ENCODE measurements at regions not wholly inside any gene's neighbourhood (a gene's known extent, or its start where the extent isn't known, plus 50 kb on each side); places are given as distances from the start of the nearest gene placed in this dataset.

DNA sequence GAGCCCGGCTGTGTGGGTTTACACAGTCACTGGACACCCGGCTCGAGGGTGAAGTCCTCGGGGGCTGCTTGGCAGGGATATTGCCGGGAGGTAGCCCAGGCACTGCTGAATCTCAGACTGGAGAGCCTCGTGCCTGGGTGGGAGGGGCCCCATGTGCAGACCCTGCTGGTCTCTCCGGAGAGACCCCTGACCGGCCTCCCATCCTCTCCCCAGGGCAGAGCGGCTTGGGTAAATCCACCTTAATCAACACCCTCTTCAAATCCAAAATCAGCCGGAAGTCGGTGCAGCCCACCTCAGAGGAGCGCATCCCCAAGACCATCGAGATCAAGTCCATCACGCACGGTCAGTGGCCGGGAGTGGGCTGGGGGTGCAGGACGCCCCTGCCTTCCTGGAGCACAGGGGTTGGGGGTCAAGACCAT is 346.5 kb downstream of the SEC14L1 start:
- Histone ChIP-seq H3K9ac (no peak overlapping the region), H3K4me1 (ENCODE audit: low read depth, poor library complexity, severe bottlenecking) (no peaks in the 10 kb centered on the region), H2AFZ (ENCODE audit: low read depth) (no peak overlapping the region), H4K20me1 (ENCODE audit: insufficient read depth) (no peaks in the 10 kb centered on the region), H3K27ac (no peak overlapping the region), H3K79me2 (ENCODE audit: insufficient read depth, low read depth) (peaks cover 17% of the 10 kb centered on the region; the same call in 1 of the 2 replicates), H3K4me3 (IDR thresholded peaks at IDR 0.05; ENCODE audit: insufficient read depth, low read depth, low read length) (no peak overlapping the region), H3K27me3 (ENCODE audit: insufficient read depth, low read depth) (no peaks in the 10 kb centered on the region), H3K36me3 (ENCODE audit: insufficient read depth) (no peaks in the 10 kb centered on the region; the same call in 1 of the 2 replicates), H3K4me2 (no peak overlapping the region)
- TF ChIP-seq, protein P1, sequence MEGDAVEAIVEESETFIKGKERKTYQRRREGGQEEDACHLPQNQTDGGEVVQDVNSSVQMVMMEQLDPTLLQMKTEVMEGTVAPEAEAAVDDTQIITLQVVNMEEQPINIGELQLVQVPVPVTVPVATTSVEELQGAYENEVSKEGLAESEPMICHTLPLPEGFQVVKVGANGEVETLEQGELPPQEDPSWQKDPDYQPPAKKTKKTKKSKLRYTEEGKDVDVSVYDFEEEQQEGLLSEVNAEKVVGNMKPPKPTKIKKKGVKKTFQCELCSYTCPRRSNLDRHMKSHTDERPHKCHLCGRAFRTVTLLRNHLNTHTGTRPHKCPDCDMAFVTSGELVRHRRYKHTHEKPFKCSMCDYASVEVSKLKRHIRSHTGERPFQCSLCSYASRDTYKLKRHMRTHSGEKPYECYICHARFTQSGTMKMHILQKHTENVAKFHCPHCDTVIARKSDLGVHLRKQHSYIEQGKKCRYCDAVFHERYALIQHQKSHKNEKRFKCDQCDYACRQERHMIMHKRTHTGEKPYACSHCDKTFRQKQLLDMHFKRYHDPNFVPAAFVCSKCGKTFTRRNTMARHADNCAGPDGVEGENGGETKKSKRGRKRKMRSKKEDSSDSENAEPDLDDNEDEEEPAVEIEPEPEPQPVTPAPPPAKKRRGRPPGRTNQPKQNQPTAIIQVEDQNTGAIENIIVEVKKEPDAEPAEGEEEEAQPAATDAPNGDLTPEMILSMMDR (conservative IDR thresholded peaks at IDR 0.05; ENCODE audit: low read depth, low read length): no peak

DNA sequence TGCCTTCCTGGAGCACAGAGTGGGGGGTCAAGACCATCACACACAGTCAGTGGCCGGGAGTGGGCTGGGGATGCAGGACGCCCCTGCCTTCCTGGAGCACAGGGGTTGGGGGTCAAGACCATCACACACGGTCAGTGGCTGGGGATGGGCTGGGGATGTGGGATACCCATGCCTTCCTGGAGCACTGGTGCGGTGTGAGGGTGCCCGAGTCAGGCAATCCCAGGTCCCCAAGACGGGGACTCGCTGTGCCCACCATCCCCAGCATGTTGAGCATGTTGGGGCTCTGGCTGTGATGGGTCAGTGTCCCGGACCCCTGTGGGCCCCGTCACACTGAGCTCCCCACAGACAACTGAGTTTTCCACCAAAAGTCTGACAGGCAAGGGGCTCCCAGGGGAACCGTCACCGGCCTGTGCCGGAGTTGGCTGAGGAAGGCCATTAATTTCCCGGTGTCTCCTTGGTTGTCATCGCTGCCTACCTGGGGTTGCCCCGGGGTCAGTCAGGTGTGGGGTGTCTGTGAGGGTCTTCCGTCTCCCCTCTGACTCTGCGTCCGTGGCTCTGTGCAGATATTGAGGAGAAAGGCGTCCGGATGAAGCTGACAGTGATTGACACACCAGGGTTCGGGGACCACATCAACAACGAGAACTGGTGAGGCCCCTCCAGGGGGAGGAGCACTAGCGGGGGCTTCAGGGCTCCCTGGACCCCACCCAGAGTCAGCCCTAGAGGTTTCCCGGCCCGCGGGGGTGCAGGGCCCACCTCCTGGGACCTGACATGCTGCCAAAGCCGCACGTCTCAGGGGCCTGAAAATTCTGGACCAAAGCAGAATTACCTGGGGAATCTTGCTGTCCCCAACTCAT is 347.1 kb downstream of the SEC14L1 start:
- no peak overlapping the region for H3K4me2 ChIP-seq
- H3K4me3 ChIP-seq (IDR thresholded peaks at IDR 0.05; ENCODE audit: insufficient read depth, low read depth, low read length): no peak overlapping the region

DNA sequence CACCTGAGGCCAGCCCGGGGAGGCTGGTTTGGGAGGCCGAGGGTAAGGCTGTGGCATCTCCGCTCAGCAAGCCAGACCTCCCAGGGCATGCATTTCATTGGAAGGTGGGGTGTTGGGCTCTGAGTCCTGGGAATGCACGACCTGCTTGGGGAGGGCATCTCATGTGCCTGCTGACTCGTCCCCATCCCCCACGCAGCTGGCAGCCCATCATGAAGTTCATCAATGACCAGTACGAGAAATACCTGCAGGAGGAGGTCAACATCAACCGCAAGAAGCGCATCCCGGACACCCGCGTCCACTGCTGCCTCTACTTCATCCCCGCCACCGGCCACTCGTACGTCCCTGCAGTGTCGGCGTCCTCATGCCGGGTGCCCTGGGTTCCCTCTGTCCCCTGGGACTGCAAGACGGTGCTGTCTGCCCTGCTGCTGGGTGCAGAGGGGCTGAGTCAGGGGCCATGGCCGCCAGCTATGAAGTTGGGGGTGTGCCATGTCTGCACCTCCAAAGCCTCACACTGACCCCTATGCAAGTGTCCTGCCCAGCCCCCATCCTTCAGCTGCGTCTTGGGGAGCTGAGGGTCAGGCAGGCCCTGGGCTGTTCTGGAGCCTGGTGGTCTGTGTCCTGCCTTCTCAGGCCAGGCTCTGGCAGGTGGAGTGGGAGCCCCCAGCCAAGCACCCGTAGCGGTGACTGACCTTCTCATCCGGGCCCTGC is 347.9 kb downstream of the SEC14L1 start:
- no peak overlapping the region for H2AFZ ChIP-seq (ENCODE audit: low read depth)
- H3K27me3 ChIP-seq (ENCODE audit: insufficient read depth, low read depth): no peaks in the 10 kb centered on the region
- H3K9ac ChIP-seq: no peak overlapping the region
- no peaks in the 10 kb centered on the region; the same call in 1 of the 2 replicates for H3K36me3 ChIP-seq (ENCODE audit: insufficient read depth)
- H4K20me1 ChIP-seq (ENCODE audit: insufficient read depth): no peaks in the 10 kb centered on the region
- no peaks in the 10 kb centered on the region for H3K4me1 ChIP-seq (ENCODE audit: low read depth, poor library complexity, severe bottlenecking)
- no peak overlapping the region for H3K4me2 ChIP-seq
- H3K27ac ChIP-seq: no peak overlapping the region
- H3K4me3 ChIP-seq (IDR thresholded peaks at IDR 0.05; ENCODE audit: insufficient read depth, low read depth, low read length): no peak overlapping the region
- peaks cover 3% of the 10 kb centered on the region; the same call in 1 of the 2 replicates for H3K79me2 ChIP-seq (ENCODE audit: insufficient read depth, low read depth)
- TF ChIP-seq, protein P1 (conservative IDR thresholded peaks at IDR 0.05; ENCODE audit: low read depth, low read length): no peak

More for the DNA sequence above, 347.1 kb downstream of the SEC14L1 start:
- Histone ChIP-seq H3K27me3 (ENCODE audit: insufficient read depth, low read depth) (no peaks in the 10 kb centered on the region), H3K9ac (no peak overlapping the region), H3K27ac (no peak overlapping the region), H2AFZ (ENCODE audit: low read depth) (no peak overlapping the region), H4K20me1 (ENCODE audit: insufficient read depth) (no peaks in the 10 kb centered on the region), H3K79me2 (ENCODE audit: insufficient read depth, low read depth) (peaks cover 11% of the 10 kb centered on the region; the same call in 1 of the 2 replicates), H3K4me1 (ENCODE audit: low read depth, poor library complexity, severe bottlenecking) (no peaks in the 10 kb centered on the region), H3K36me3 (ENCODE audit: insufficient read depth) (no peaks in the 10 kb centered on the region; the same call in 1 of the 2 replicates)
- TF ChIP-seq, protein P1 (conservative IDR thresholded peaks at IDR 0.05; ENCODE audit: low read depth, low read length): no peak

DNA sequence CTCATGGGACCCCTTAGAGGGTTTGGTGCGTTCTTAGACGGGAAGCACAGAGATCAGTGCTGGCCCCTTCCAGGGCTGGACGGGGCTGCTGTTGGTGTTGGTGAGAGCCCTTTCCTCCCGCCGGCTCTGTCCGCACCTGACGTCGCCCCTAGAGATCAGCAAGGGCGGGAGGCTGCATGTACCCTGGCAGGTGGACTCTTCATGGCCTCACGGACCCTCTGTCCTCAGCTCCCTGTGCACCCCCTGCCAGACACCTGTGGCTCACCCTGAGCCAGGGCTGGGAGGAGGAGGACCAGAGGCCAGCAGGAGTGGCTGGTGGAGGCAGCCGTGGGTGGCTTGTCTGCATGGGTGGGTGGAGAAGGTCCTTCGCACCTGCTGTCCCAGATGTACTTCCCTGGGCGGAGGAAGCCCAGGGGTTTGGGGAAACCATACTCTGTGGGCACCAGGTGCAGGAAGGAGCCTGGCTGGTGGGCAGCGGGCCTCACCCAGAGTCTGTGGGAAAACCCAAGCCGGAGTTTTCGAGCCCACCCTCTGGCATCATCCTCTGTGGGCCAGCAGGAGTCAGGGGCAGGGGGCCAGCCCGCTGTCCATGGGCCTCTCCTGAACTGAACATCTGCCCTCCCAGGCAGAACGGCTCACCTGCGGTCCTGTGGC is 348.6 kb downstream of the SEC14L1 start:
- no peak overlapping the region for H3K4me3 ChIP-seq (IDR thresholded peaks at IDR 0.05; ENCODE audit: insufficient read depth, low read depth, low read length)
- TF ChIP-seq, protein P1 (conservative IDR thresholded peaks at IDR 0.05; ENCODE audit: low read depth, low read length): no peak
- no peaks in the 10 kb centered on the region; the same call in 1 of the 2 replicates for H3K36me3 ChIP-seq (ENCODE audit: insufficient read depth)
- no peaks in the 10 kb centered on the region for H4K20me1 ChIP-seq (ENCODE audit: insufficient read depth)
- no peaks in the 10 kb centered on the region for H3K27me3 ChIP-seq (ENCODE audit: insufficient read depth, low read depth)
- H3K4me2 ChIP-seq: no peak overlapping the region
- H3K27ac ChIP-seq: no peak overlapping the region
- H3K79me2 ChIP-seq (ENCODE audit: insufficient read depth, low read depth): no peaks in the 10 kb centered on the region; the same call in 1 of the 2 replicates
- peaks cover 5% of the 10 kb centered on the region for H3K4me1 ChIP-seq (ENCODE audit: low read depth, poor library complexity, severe bottlenecking)
- no peak overlapping the region for H2AFZ ChIP-seq (ENCODE audit: low read depth)
- no peak overlapping the region for H3K9ac ChIP-seq
